ENCODE measurements at regions not wholly inside any gene's neighbourhood (a gene's known extent, or its start where the extent isn't known, plus 50 kb on each side); places are given as distances from the start of the nearest gene placed in this dataset.

DNA sequence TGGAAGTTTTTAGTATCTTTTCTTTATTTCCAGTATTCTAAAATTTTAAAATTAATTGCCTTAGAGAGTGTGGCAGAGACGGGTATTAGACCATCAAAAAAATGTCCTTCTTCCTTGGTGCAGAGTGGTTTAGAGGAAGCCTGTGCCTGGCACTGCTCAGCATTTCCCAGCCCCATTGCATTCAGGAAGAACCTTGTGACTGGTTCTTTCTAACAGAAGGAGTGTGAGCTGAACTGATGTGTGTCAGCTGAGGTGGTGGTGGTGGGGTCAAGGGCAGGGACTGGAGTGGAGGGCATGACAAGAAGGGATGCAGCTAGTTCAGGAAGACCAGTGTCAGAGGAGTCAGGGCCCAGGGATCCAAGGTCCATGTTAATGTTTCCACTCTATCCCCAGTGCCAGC, 58.7 kb upstream of the FDX1 start:
- H3K4me1 Mint-ChIP-seq, result no peaks in the 10 kb centered on the region
- no peaks in the 10 kb centered on the region for H3F3A ChIP-seq (replicated peaks; ENCODE audit: low read depth)
- H3K9me2 ChIP-seq (ENCODE audit: insufficient read depth), result no peaks in the 10 kb centered on the region
- H3K27ac ChIP-seq (ENCODE audit: low read depth), result no peak overlapping the region
- TF ChIP-seq JUNB (IDR thresholded peaks at IDR 0.05; ENCODE audit: unreplicated experiment), result no peak
- TF ChIP-seq, protein P1, sequence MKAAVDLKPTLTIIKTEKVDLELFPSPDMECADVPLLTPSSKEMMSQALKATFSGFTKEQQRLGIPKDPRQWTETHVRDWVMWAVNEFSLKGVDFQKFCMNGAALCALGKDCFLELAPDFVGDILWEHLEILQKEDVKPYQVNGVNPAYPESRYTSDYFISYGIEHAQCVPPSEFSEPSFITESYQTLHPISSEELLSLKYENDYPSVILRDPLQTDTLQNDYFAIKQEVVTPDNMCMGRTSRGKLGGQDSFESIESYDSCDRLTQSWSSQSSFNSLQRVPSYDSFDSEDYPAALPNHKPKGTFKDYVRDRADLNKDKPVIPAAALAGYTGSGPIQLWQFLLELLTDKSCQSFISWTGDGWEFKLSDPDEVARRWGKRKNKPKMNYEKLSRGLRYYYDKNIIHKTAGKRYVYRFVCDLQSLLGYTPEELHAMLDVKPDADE (IDR thresholded peaks at IDR 0.05), result no peak
- TF ChIP-seq, protein P2, sequence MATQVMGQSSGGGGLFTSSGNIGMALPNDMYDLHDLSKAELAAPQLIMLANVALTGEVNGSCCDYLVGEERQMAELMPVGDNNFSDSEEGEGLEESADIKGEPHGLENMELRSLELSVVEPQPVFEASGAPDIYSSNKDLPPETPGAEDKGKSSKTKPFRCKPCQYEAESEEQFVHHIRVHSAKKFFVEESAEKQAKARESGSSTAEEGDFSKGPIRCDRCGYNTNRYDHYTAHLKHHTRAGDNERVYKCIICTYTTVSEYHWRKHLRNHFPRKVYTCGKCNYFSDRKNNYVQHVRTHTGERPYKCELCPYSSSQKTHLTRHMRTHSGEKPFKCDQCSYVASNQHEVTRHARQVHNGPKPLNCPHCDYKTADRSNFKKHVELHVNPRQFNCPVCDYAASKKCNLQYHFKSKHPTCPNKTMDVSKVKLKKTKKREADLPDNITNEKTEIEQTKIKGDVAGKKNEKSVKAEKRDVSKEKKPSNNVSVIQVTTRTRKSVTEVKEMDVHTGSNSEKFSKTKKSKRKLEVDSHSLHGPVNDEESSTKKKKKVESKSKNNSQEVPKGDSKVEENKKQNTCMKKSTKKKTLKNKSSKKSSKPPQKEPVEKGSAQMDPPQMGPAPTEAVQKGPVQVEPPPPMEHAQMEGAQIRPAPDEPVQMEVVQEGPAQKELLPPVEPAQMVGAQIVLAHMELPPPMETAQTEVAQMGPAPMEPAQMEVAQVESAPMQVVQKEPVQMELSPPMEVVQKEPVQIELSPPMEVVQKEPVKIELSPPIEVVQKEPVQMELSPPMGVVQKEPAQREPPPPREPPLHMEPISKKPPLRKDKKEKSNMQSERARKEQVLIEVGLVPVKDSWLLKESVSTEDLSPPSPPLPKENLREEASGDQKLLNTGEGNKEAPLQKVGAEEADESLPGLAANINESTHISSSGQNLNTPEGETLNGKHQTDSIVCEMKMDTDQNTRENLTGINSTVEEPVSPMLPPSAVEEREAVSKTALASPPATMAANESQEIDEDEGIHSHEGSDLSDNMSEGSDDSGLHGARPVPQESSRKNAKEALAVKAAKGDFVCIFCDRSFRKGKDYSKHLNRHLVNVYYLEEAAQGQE (IDR thresholded peaks at IDR 0.05; ENCODE audit: unreplicated experiment), result no peak
- TF ChIP-seq STAT1 (IDR thresholded peaks at IDR 0.05; ENCODE audit: unreplicated experiment), result no peak
- TF ChIP-seq NANOG (IDR thresholded peaks at IDR 0.05; ENCODE audit: borderline replicate concordance), result no peak
- TF ChIP-seq ZNF114 (CRISPR knock-in tag; IDR thresholded peaks at IDR 0.05), result no peak
- no peak overlapping the region for H3K27ac Mint-ChIP-seq
- H2AFZ ChIP-seq, result no peak overlapping the region
- no peaks in the 10 kb centered on the region for H4K20me1 ChIP-seq (replicated peaks; ENCODE audit: insufficient read depth)
- H3K4me1 ChIP-seq (ENCODE audit: insufficient read depth), result no peaks in the 10 kb centered on the region
- H3K36me3 ChIP-seq (ENCODE audit: insufficient read depth), result no peaks in the 10 kb centered on the region
- H3K27me3 ChIP-seq (ENCODE audit: insufficient read depth), result no peaks in the 10 kb centered on the region
- no peaks in the 10 kb centered on the region for H3K36me3 Mint-ChIP-seq (ENCODE audit: low read depth)
- DNase-seq (ENCODE audit: low spot score), result no peak
- H3K9me3 Mint-ChIP-seq, result no peaks in the 10 kb centered on the region
- H3K27me3 Mint-ChIP-seq (ENCODE audit: insufficient read depth, low read depth, poor library complexity), result peaks cover 4% of the 10 kb centered on the region
- H3K4me3 ChIP-seq, result no peak overlapping the region
- no peak for ATAC-seq
- H3K79me2 ChIP-seq (replicated peaks; ENCODE audit: insufficient read depth), result no peaks in the 10 kb centered on the region
- H3K4me2 ChIP-seq, result no peak overlapping the region
- no peak overlapping the region for H3K4me3 Mint-ChIP-seq

DNA sequence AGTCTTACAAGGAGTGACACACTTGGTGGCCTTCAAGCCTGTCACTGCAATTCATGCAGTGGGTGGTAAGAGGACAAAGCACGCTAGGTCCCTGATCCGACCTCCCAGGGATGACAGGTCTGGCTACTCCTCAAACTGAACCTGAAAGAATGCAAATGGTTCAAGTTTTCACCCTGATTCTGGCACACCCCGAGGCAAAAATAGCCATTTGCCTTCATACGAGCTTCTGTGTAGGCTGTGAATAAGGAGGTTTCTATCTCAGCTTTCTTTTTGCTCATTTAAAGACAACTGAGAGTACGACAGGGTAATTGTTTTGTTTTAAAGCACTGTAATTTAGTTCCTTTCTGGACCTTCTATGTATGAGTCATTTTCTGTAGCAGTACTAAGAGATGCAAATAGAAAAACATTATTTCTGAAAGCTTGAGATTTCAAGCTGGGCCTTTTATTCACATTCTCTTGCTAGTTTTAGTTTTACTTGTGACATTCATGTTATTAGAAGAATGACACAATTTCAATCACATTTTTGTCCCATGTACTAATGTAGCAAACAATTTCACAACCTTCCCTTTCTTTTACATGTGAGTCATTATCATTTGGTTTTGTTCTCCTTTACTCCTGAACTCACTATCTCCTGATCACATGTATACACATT, 56.6 kb upstream of the FDX1 start:
- Histone ChIP-seq H3K27ac (ENCODE audit: low read depth) (no peak overlapping the region), H4K20me1 (replicated peaks; ENCODE audit: insufficient read depth) (no peaks in the 10 kb centered on the region), H3F3A (replicated peaks; ENCODE audit: low read depth) (no peaks in the 10 kb centered on the region), H3K36me3 (ENCODE audit: insufficient read depth) (no peaks in the 10 kb centered on the region), H3K27me3 (ENCODE audit: insufficient read depth) (no peaks in the 10 kb centered on the region), H3K9me2 (ENCODE audit: insufficient read depth) (no peaks in the 10 kb centered on the region), H3K4me2 (no peak overlapping the region), H2AFZ (no peak overlapping the region), H3K4me1 (ENCODE audit: insufficient read depth) (no peaks in the 10 kb centered on the region), H3K4me3 (no peak overlapping the region), H3K79me2 (replicated peaks; ENCODE audit: insufficient read depth) (no peaks in the 10 kb centered on the region)
- no peak for DNase-seq (ENCODE audit: low spot score)
- Mint-ChIP-seq H3K4me3 (no peak overlapping the region), H3K9me3 (no peaks in the 10 kb centered on the region), H3K36me3 (ENCODE audit: low read depth) (no peaks in the 10 kb centered on the region), H3K27ac (no peak overlapping the region), H3K27me3 (ENCODE audit: insufficient read depth, low read depth, poor library complexity) (peaks cover 2% of the 10 kb centered on the region), H3K4me1 (peaks cover 6% of the 10 kb centered on the region; the same call in 2 of the 3 replicates)
- no peak for TF ChIP-seq ZNF114 (CRISPR knock-in tag; IDR thresholded peaks at IDR 0.05)
- no peak for TF ChIP-seq NANOG (IDR thresholded peaks at IDR 0.05; ENCODE audit: borderline replicate concordance)
- TF ChIP-seq, protein P1 (IDR thresholded peaks at IDR 0.05), result no peak
- TF ChIP-seq EZH2phosphoT487 (IDR thresholded peaks at IDR 0.05; ENCODE audit: unreplicated experiment), result no peak
- TF ChIP-seq CREB1 (CRISPR knock-in tag; IDR thresholded peaks at IDR 0.05; ENCODE audit: low read depth), result no peak
- no peak for ATAC-seq
